ENCODE measurements at regions not wholly inside any gene's neighbourhood (a gene's known extent, or its start where the extent isn't known, plus 50 kb on each side); places are given as distances from the start of the nearest gene placed in this dataset.

- WGBS (ENCODE audit: missing lambda C conversion rate), result 90% methylated on average over 3 of the region's 3 CpGs
- Histone ChIP-seq H3K27ac (no peak overlapping the region), H3K4me1 (no peaks in the 10 kb centered on the region; the same call in 2 of the 3 replicates), H3K4me3 (no peak overlapping the region), H3K9me3 (no peaks in the 10 kb centered on the region), H3K4me2 (no peak overlapping the region)
- ChIA-PET CTCF (interaction anchor here (0.6 kb wide), 1 partner anchor 8 kb away, joined by 3 read pairs; no protein-coding TSS in a partner anchor), POLR2A (no interaction called here)
- no peak for FAIRE-seq
- DNase-seq (ENCODE audit: low read depth in 1 of 2, low spot score in 1 of 2), result no peak
- no peak for ATAC-seq
- TF ChIP-seq ATOH8 (CRISPR knock-in tag; IDR thresholded peaks at IDR 0.05; ENCODE audit: low read depth), result no peak
- TF ChIP-seq FOXS1 (CRISPR knock-in tag; IDR thresholded peaks at IDR 0.05), result no peak
- TF ChIP-seq HES2 (IDR thresholded peaks at IDR 0.05), result no peak
- TF ChIP-seq NR3C1 (IDR thresholded peaks at IDR 0.05), result no peak
- no peak for TF ChIP-seq HEYL (CRISPR knock-in tag; IDR thresholded peaks at IDR 0.05)
- TF ChIP-seq CBX8 (IDR thresholded peaks at IDR 0.05), result no peak
- no peak for TF ChIP-seq MAZ (IDR thresholded peaks at IDR 0.05; ENCODE audit: borderline replicate concordance, low read depth, low read length)
- no peak for TF ChIP-seq TP53 (CRISPR knock-in tag; IDR thresholded peaks at IDR 0.05)
- no peak for TF ChIP-seq CHD4 (IDR thresholded peaks at IDR 0.05; ENCODE audit: borderline replicate concordance)
- no peak for TF ChIP-seq SMC3 (IDR thresholded peaks at IDR 0.05)
- TF ChIP-seq ELK1 (IDR thresholded peaks at IDR 0.05; ENCODE audit: low read depth, low read length), result no peak
Observed at GRCh38 chr10:61031341-61031740, 87.4 kb upstream of the RHOBTB1 start.

- CTCF ChIA-PET, result no interaction called here
- no peak overlapping the region for H3K27ac ChIP-seq
- DNase-seq (ENCODE audit: low read depth in 1 of 2, low spot score in 1 of 2), result no peak
- no peaks in the 10 kb centered on the region for H3K9me3 ChIP-seq
- no peaks in the 10 kb centered on the region; the same call in 2 of the 3 replicates for H3K4me1 ChIP-seq
- POLR2A ChIA-PET, result no interaction called here
- no peak for ATAC-seq
- FAIRE-seq, result no peak
- 62% methylated on average over 2 of the region's 2 CpGs for WGBS (ENCODE audit: missing lambda C conversion rate)
- no peak for TF ChIP-seq NFE2L2 (conservative IDR thresholded peaks at IDR 0.05; ENCODE audit: low read length)
- no peak for TF ChIP-seq JUNB (IDR thresholded peaks at IDR 0.05)
- no peak for TF ChIP-seq ELK1 (IDR thresholded peaks at IDR 0.05; ENCODE audit: low read depth, low read length)
- TF ChIP-seq RCOR1 (IDR thresholded peaks at IDR 0.05; ENCODE audit: low read depth, low read length), result no peak
- TF ChIP-seq CHD2 (IDR thresholded peaks at IDR 0.05; ENCODE audit: low read length, partially characterized antibody), result no peak
- no peak for TF ChIP-seq EP300 (IDR thresholded peaks at IDR 0.05)
- TF ChIP-seq PHF8 (IDR thresholded peaks at IDR 0.05; ENCODE audit: borderline replicate concordance, low read depth), result no peak
- TF ChIP-seq NPAS2 (CRISPR knock-in tag; IDR thresholded peaks at IDR 0.05; ENCODE audit: borderline replicate concordance), result no peak
- TF ChIP-seq ZFP36 (IDR thresholded peaks at IDR 0.05; ENCODE audit: borderline replicate concordance, partially characterized antibody), result no peak
- TF ChIP-seq MAFK (IDR thresholded peaks at IDR 0.05; ENCODE audit: partially characterized antibody), result no peak
- no peak for TF ChIP-seq ZNF302 (CRISPR knock-in tag; IDR thresholded peaks at IDR 0.05)
- TF ChIP-seq ESRRA (IDR thresholded peaks at IDR 0.05; ENCODE audit: borderline replicate concordance, low read length), result no peak
- TF ChIP-seq HEYL (CRISPR knock-in tag; IDR thresholded peaks at IDR 0.05), result no peak
- TF ChIP-seq E2F6 (IDR thresholded peaks at IDR 0.05; ENCODE audit: borderline replicate concordance, low read depth), result no peak
- TF ChIP-seq CHD4 (IDR thresholded peaks at IDR 0.05; ENCODE audit: borderline replicate concordance), result no peak
- no peak for TF ChIP-seq SMC3 (IDR thresholded peaks at IDR 0.05)
- TF ChIP-seq RFX5 (IDR thresholded peaks at IDR 0.05), result no peak
- no peak for TF ChIP-seq MYC (IDR thresholded peaks at IDR 0.05; ENCODE audit: borderline replicate concordance, low read length)
- TF ChIP-seq CBX2 (IDR thresholded peaks at IDR 0.05; ENCODE audit: borderline replicate concordance, low read depth), result no peak
- H3K4me3 ChIP-seq, result no peak overlapping the region
- H3K4me2 ChIP-seq, result no peak overlapping the region
Observed at GRCh38 chr10:61029411-61029810, 85.4 kb upstream of the RHOBTB1 start.

Measured in A549 (cell line).